ENCODE measurements at regions not wholly inside any gene's neighbourhood (a gene's known extent, or its start where the extent isn't known, plus 50 kb on each side); places are given as distances from the start of the nearest gene placed in this dataset.

DNA sequence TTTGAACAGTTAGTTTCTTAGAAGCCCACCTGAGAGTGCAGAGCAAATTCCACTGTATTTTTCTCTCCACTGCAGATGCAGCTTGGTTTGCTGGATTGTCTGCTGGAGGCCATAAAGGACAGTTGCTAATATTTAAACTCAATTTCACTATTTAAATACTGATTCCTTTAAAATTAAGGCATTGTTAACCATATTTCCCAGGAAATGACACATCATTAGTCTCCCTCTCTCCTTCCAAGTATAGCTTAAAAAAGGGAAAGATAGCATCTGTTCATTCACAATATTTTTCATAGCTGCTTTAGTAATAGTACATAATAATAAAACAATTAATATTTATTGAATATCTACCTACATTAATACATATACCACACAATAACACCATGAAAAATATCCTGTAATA is 252.9 kb downstream of the HGF start:
- Histone ChIP-seq H3K4me1 (ENCODE audit: insufficient read depth, low read length) (no peaks in the 10 kb centered on the region), H3K4me3 (ENCODE audit: insufficient read depth, low read depth, low read length) (no peak overlapping the region), H4K20me1 (ENCODE audit: insufficient read depth, low read length) (no peaks in the 10 kb centered on the region), H3K27ac (ENCODE audit: low read depth, low read length) (no peak overlapping the region), H2AFZ (ENCODE audit: low read depth, low read length) (no peak overlapping the region), H3K79me2 (ENCODE audit: insufficient read depth, low read length) (no peaks in the 10 kb centered on the region), H3K9me3 (ENCODE audit: insufficient read depth, low read depth, low read length) (no peaks in the 10 kb centered on the region), H3K36me3 (ENCODE audit: insufficient read depth, low read length) (no peaks in the 10 kb centered on the region), H3K4me2 (ENCODE audit: low read length) (no peak overlapping the region), H3K9ac (ENCODE audit: low read length) (no peak overlapping the region), H3K27me3 (ENCODE audit: insufficient read depth, low read length) (no peaks in the 10 kb centered on the region)
- no peaks in the 10 kb centered on the region for H3K4me1 Mint-ChIP-seq (ENCODE audit: low read depth, unreplicated experiment)
- DNase-seq (ENCODE audit: low read depth) = no peak
- no peak overlapping the region for H3K4me3 Mint-ChIP-seq (ENCODE audit: unreplicated experiment)
- H3K9me3 Mint-ChIP-seq (ENCODE audit: unreplicated experiment) = no peaks in the 10 kb centered on the region
- no peaks in the 10 kb centered on the region for H3K27me3 Mint-ChIP-seq (ENCODE audit: low read depth, unreplicated experiment)
- no peaks in the 10 kb centered on the region for H3K36me3 Mint-ChIP-seq (ENCODE audit: low read depth, unreplicated experiment)
- no peak for TF ChIP-seq EZH2 (IDR thresholded peaks at IDR 0.05; ENCODE audit: insufficient read depth, low read length)
- TF ChIP-seq, protein P1, sequence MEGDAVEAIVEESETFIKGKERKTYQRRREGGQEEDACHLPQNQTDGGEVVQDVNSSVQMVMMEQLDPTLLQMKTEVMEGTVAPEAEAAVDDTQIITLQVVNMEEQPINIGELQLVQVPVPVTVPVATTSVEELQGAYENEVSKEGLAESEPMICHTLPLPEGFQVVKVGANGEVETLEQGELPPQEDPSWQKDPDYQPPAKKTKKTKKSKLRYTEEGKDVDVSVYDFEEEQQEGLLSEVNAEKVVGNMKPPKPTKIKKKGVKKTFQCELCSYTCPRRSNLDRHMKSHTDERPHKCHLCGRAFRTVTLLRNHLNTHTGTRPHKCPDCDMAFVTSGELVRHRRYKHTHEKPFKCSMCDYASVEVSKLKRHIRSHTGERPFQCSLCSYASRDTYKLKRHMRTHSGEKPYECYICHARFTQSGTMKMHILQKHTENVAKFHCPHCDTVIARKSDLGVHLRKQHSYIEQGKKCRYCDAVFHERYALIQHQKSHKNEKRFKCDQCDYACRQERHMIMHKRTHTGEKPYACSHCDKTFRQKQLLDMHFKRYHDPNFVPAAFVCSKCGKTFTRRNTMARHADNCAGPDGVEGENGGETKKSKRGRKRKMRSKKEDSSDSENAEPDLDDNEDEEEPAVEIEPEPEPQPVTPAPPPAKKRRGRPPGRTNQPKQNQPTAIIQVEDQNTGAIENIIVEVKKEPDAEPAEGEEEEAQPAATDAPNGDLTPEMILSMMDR (IDR thresholded peaks at IDR 0.05; ENCODE audit: insufficient read depth, low read depth, low read length) = no peak
- no peak for FAIRE-seq
- no peak overlapping the region for H3K27ac Mint-ChIP-seq (ENCODE audit: unreplicated experiment)

DNA sequence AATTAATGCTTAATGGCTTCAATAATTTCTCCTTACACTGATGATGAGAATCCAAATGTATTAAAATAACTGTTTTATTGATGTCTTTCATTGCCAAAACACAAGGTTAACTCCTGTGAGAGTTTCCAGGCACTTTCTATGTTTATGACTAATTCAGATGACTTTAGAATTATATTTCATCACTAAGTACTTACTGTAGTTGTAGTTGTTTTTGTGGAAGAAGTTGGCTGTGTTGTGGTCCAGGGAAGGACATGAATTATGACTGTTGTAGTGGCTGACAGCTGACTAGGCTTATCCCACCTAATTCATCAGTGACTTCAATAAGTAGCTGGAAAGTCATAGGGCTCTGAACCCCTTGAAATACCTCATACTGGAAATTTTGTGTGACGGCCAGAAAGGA is 254.8 kb downstream of the HGF start:
- Histone ChIP-seq H3K36me3 (ENCODE audit: insufficient read depth, low read length) (no peaks in the 10 kb centered on the region), H3K4me3 (ENCODE audit: insufficient read depth, low read depth, low read length) (no peak overlapping the region), H3K9me3 (ENCODE audit: insufficient read depth, low read depth, low read length) (no peaks in the 10 kb centered on the region), H3K27ac (ENCODE audit: low read depth, low read length) (no peak overlapping the region), H3K79me2 (ENCODE audit: insufficient read depth, low read length) (no peaks in the 10 kb centered on the region), H3K27me3 (ENCODE audit: insufficient read depth, low read length) (no peaks in the 10 kb centered on the region), H3K4me2 (ENCODE audit: low read length) (no peak overlapping the region), H2AFZ (ENCODE audit: low read depth, low read length) (no peak overlapping the region), H3K9ac (ENCODE audit: low read length) (no peak overlapping the region), H3K4me1 (ENCODE audit: insufficient read depth, low read length) (no peaks in the 10 kb centered on the region), H4K20me1 (ENCODE audit: insufficient read depth, low read length) (no peaks in the 10 kb centered on the region)
- TF ChIP-seq, protein P1 (IDR thresholded peaks at IDR 0.05; ENCODE audit: insufficient read depth, low read depth, low read length) = no peak
- Mint-ChIP-seq H3K27ac (ENCODE audit: unreplicated experiment) (no peak overlapping the region), H3K4me1 (ENCODE audit: low read depth, unreplicated experiment) (no peaks in the 10 kb centered on the region), H3K27me3 (ENCODE audit: low read depth, unreplicated experiment) (no peaks in the 10 kb centered on the region), H3K9me3 (ENCODE audit: unreplicated experiment) (no peaks in the 10 kb centered on the region), H3K4me3 (ENCODE audit: unreplicated experiment) (no peak overlapping the region), H3K36me3 (ENCODE audit: low read depth, unreplicated experiment) (no peaks in the 10 kb centered on the region)
- FAIRE-seq = peak; percentile 55
- DNase-seq (ENCODE audit: low read depth) = peak; percentile 39

DNA sequence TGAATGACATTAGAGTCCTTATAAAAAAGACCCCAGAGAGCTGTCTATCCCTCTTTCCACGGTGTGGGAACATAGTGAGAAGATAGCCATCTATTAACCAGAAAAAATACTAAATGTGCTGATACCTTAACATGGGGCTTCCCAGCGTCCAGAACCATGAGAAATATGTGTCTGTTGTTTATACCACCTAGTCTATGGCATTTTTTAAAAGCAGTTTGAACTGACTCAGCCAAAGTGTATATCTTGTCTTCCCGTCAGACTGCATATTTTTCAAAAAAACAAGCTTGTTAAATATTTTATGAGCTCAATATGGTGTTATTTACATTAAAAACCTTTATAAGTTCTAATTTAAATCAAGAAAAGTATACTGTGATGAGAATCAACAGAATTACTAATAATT is 255.3 kb downstream of the HGF start:
- Histone ChIP-seq H2AFZ (ENCODE audit: low read depth, low read length) (no peak overlapping the region), H3K4me3 (ENCODE audit: insufficient read depth, low read depth, low read length) (no peak overlapping the region), H3K27ac (ENCODE audit: low read depth, low read length) (no peak overlapping the region), H3K9me3 (ENCODE audit: insufficient read depth, low read depth, low read length) (no peaks in the 10 kb centered on the region), H3K9ac (ENCODE audit: low read length) (no peak overlapping the region), H3K36me3 (ENCODE audit: insufficient read depth, low read length) (no peaks in the 10 kb centered on the region), H4K20me1 (ENCODE audit: insufficient read depth, low read length) (no peaks in the 10 kb centered on the region), H3K27me3 (ENCODE audit: insufficient read depth, low read length) (no peaks in the 10 kb centered on the region), H3K4me1 (ENCODE audit: insufficient read depth, low read length) (no peaks in the 10 kb centered on the region), H3K4me2 (ENCODE audit: low read length) (no peak overlapping the region), H3K79me2 (ENCODE audit: insufficient read depth, low read length) (no peaks in the 10 kb centered on the region)
- Mint-ChIP-seq H3K27ac (ENCODE audit: unreplicated experiment) (no peak overlapping the region), H3K9me3 (ENCODE audit: unreplicated experiment) (peaks cover 2% of the 10 kb centered on the region), H3K4me1 (ENCODE audit: low read depth, unreplicated experiment) (no peaks in the 10 kb centered on the region), H3K4me3 (ENCODE audit: unreplicated experiment) (no peak overlapping the region), H3K27me3 (ENCODE audit: low read depth, unreplicated experiment) (no peaks in the 10 kb centered on the region), H3K36me3 (ENCODE audit: low read depth, unreplicated experiment) (no peaks in the 10 kb centered on the region)
- FAIRE-seq (no peak), DNase-seq (ENCODE audit: low read depth) (no peak)
- TF ChIP-seq, protein P1 (IDR thresholded peaks at IDR 0.05; ENCODE audit: insufficient read depth, low read depth, low read length) = no peak
- no peak for TF ChIP-seq EZH2 (IDR thresholded peaks at IDR 0.05; ENCODE audit: insufficient read depth, low read length)

Measured in astrocyte (in vitro differentiated cells and primary cell).